Activated CD8-positive, alpha-beta T cell treated with anti-CD3 and anti-CD28 coated beads for 36 hours (primary cell): ENCODE measurements at regions not wholly inside any gene's neighbourhood (a gene's known extent, or its start where the extent isn't known, plus 50 kb on each side); places are given as distances from the start of the nearest gene placed in this dataset.

Source experiments
- ATAC-seq: fragments of 200-7000 bp; cut with Tn5 transposase; one replicate; pipeline ENCODE4 v1.10.0; 2021; ENCODE audit warnings: mild to moderate bottlenecking, moderate library complexity
- CTCF ChIA-PET: fragments of 350-600 bp; sonication (Branson Sonifier 250); formaldehyde crosslinking; loops from one replicate; lab custom pipeline; 2021; ENCODE audit warnings: antibody characterized with exemption; lab: Charles Lee
- POLR2A ChIA-PET: fragments of 350-600 bp; sonication (Branson Sonifier 250); formaldehyde crosslinking; loops from one replicate; lab custom pipeline; 2021; ENCODE audit warnings: antibody characterized with exemption; lab: Charles Lee
- DNase-seq: peaks from one replicate; pipeline ENCODE4 v3.0.0-alpha.2; 2020
- H3K27ac Mint-ChIP-seq: one replicate; pipeline ENCODE4 v1.8.0; 2021; ENCODE audit warnings: mild to moderate bottlenecking, mixed read lengths
- H3K27me3 Mint-ChIP-seq: one replicate; pipeline ENCODE4 v1.8.0; 2021; ENCODE audit warnings: mixed read lengths
- H3K36me3 Mint-ChIP-seq: one replicate; pipeline ENCODE4 v1.8.0; 2021; ENCODE audit warnings: low read depth, mixed read lengths
- H3K4me1 Mint-ChIP-seq: one replicate; pipeline ENCODE4 v1.8.0; 2021; ENCODE audit warnings: low read depth, mixed read lengths
- H3K4me3 Mint-ChIP-seq: one replicate; pipeline ENCODE4 v1.8.0; 2021; ENCODE audit warnings: mild to moderate bottlenecking, moderate library complexity, mixed read lengths
- H3K9me3 Mint-ChIP-seq: one replicate; pipeline ENCODE4 v1.8.0; 2021; ENCODE audit warnings: mixed read lengths
- intact Hi-C: fragments of 100-400 bp; cut with micrococcal nuclease; formaldehyde crosslinking; loops from one replicate; pipeline ENCODE4 v1.10.0; 2022
- TF ChIP-seq, protein P1 (sequence below): fragments of 200-600 bp; IDR thresholded peaks from one replicate; pipeline ENCODE4 v1.8.0; 2022; ENCODE audit warnings: antibody characterized with exemption, mild to moderate bottlenecking

DNA sequence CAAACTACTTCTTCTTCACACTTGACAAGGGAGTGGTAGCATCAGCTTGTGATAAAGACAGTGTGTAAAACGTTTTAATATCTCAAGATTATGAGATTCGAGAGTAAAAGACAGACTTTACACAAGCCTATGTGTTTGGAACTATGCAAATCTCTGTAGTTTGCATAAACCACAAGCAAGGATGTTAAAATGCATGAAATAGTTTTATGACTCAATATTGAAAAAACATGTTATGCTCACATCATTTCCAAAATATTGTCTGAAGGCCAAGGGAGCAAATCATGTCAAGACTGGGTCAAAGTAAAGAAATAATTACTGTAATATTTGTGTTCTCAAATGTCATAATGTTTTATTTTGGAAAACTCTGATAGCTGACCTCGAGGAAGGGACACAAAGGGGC is 316.8 kb upstream of the KLF12 start:
- peaks cover 2% of the 10 kb centered on the region for H3K36me3 Mint-ChIP-seq
- H3K27me3 Mint-ChIP-seq: peaks cover 9% of the 10 kb centered on the region
- H3K4me3 Mint-ChIP-seq: no peak overlapping the region
- intact Hi-C loops: no loop called here
- TF ChIP-seq, protein P1, sequence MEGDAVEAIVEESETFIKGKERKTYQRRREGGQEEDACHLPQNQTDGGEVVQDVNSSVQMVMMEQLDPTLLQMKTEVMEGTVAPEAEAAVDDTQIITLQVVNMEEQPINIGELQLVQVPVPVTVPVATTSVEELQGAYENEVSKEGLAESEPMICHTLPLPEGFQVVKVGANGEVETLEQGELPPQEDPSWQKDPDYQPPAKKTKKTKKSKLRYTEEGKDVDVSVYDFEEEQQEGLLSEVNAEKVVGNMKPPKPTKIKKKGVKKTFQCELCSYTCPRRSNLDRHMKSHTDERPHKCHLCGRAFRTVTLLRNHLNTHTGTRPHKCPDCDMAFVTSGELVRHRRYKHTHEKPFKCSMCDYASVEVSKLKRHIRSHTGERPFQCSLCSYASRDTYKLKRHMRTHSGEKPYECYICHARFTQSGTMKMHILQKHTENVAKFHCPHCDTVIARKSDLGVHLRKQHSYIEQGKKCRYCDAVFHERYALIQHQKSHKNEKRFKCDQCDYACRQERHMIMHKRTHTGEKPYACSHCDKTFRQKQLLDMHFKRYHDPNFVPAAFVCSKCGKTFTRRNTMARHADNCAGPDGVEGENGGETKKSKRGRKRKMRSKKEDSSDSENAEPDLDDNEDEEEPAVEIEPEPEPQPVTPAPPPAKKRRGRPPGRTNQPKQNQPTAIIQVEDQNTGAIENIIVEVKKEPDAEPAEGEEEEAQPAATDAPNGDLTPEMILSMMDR: no peak
- H3K27ac Mint-ChIP-seq: no peak overlapping the region
- no peak for ATAC-seq
- ChIA-PET CTCF (no interaction called here), POLR2A (no interaction called here)
- peaks cover 2% of the 10 kb centered on the region for H3K9me3 Mint-ChIP-seq
- DNase-seq: no peak
- H3K4me1 Mint-ChIP-seq: peaks cover 4% of the 10 kb centered on the region

DNA sequence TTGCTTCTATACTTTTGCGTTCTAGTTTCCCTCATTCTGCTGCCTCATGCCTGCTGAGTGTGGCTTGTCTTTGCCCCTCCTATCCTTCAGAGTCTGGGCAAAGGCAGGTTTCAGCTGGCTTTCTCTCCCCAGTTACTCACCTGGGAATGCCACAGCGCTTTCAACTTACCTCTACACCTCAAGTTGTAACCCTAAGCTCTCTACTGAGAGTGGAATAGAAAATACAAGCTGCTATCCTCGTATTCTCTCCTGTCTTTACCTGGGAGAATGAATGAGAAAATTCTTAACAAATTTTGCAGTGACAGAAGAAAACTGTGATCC is 316.3 kb upstream of the KLF12 start:
- CTCF ChIA-PET: no interaction called here
- no peak for ATAC-seq
- TF ChIP-seq, protein P1: no peak
- H3K4me3 Mint-ChIP-seq: no peak overlapping the region
- POLR2A ChIA-PET: no interaction called here
- H3K4me1 Mint-ChIP-seq: peaks cover 4% of the 10 kb centered on the region
- H3K27me3 Mint-ChIP-seq: peaks cover 8% of the 10 kb centered on the region
- no peak for DNase-seq
- peaks cover 2% of the 10 kb centered on the region for H3K36me3 Mint-ChIP-seq
- H3K9me3 Mint-ChIP-seq: peaks cover 2% of the 10 kb centered on the region
- intact Hi-C loops: no loop called here
- no peak overlapping the region for H3K27ac Mint-ChIP-seq

DNA sequence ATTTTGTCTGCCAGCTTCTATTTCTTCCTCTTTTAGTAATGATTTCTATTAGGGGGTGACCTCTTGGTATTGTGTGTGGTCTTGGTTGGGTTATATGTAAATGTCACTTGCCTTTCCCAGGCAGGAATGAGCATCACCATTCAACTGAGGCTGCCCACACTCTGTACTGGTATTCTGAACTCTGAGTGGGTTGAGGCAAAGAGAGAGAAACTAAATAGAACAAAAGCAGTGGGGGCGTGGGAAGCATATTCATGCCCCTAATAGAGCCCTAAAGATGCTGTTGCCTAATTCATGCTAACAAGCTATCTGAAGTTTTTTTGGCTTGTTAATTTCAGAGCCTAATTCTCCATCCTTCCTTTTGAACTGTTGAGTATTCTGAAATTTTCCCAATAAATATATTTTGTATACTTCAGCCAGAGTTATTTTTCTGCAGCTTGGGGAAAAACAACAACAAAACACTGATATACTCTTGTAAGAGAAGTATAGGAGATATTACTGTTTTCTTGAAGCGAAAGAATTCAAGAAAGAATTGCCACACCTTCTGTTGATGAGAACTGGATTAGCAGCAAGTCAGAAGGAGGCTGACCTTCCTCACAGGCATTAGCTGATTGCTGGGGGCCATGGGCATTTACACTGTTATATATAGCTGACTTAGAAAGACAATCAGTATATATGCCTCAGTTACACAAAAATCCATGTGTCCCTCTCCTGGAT is 315.8 kb upstream of the KLF12 start:
- DNase-seq: no peak
- POLR2A ChIA-PET: no interaction called here
- CTCF ChIA-PET: no interaction called here
- H3K4me3 Mint-ChIP-seq: no peak overlapping the region
- H3K4me1 Mint-ChIP-seq: peaks cover 4% of the 10 kb centered on the region
- ATAC-seq: no peak
- H3K9me3 Mint-ChIP-seq: peaks cover 2% of the 10 kb centered on the region
- TF ChIP-seq, protein P1: no peak
- H3K36me3 Mint-ChIP-seq: peaks cover 2% of the 10 kb centered on the region
- H3K27me3 Mint-ChIP-seq: peaks cover 5% of the 10 kb centered on the region
- intact Hi-C loops: no loop called here
- H3K27ac Mint-ChIP-seq: no peak overlapping the region

DNA sequence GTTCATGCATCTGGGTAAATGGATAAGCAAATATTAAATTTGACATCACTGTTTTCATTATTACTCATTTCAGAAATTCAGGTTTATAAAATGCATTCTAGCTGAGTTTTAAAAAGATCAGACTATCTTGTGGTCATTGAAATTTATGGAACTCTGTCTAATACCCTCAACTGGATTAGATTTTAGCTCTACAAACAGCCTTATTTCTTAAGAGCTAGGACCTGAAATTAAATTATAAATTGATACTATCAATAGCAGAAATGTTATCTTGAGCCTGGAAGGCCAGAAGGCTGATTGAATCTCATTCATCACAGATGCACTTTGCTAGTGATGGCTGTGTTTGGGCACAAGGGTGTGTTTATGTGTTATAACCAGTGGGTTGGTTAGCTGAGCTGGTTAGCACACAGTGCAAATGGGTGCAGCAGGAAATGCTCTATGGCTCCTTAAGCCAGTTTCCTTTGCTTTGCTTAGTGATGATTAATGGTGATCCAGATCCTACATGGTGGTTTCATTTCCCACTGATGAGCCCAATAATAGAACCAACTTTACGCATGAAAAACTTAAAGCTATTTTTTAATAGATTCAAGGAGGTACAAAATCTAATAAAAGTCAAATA is 310.8 kb upstream of the KLF12 start:
- Mint-ChIP-seq H3K9me3 (peaks cover 2% of the 10 kb centered on the region), H3K36me3 (peaks cover 2% of the 10 kb centered on the region), H3K27me3 (no peaks in the 10 kb centered on the region), H3K4me1 (no peaks in the 10 kb centered on the region), H3K4me3 (no peak overlapping the region), H3K27ac (no peak overlapping the region)
- TF ChIP-seq, protein P1: no peak
- POLR2A ChIA-PET: no interaction called here
- ATAC-seq (no peak), DNase-seq (no peak)
- intact Hi-C loops: no loop called here
- CTCF ChIA-PET: interaction anchor here (1.5 kb wide), 1 partner anchor 774 kb away, joined by 3 read pairs; no protein-coding TSS in a partner anchor

DNA sequence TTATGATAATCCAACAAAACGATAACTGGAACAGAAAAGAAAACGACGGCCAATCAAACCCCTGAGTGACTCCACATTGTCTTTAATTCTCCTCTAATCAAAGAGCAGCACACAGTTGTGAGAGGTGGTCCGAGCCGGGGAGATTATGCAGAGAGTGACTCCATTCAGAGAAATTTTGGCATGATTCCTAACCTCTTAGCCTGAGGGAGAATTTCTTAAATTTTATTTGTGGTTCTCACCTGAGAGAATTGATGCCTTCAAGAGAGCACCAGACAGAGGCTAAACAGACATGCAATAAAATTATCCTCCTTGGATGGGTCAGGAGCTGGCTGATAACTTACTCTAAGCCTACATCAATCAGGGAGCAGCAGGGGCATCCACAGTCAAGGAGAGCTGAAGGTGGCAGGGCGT is 310.0 kb upstream of the KLF12 start:
- Mint-ChIP-seq H3K4me1 (no peaks in the 10 kb centered on the region), H3K27me3 (no peaks in the 10 kb centered on the region), H3K27ac (no peak overlapping the region), H3K9me3 (no peaks in the 10 kb centered on the region), H3K36me3 (no peaks in the 10 kb centered on the region), H3K4me3 (no peak overlapping the region)
- ATAC-seq (no peak), DNase-seq (no peak)
- CTCF ChIA-PET: interaction anchor here (1.5 kb wide), 1 partner anchor 775 kb away, joined by 3 read pairs; no protein-coding TSS in a partner anchor
- POLR2A ChIA-PET: no interaction called here
- intact Hi-C loops: no loop called here
- TF ChIP-seq, protein P1: no peak
